Right lobe of liver (tissue), 6 donors: ENCODE measurements at regions not wholly inside any gene's neighbourhood (a gene's known extent, or its start where the extent isn't known, plus 50 kb on each side); places are given as distances from the start of the nearest gene placed in this dataset.

Experiments used
- ATAC-seq, 4 donors: fragments of 200-7000 bp; cut with Tn5 transposase; one replicate each; pipeline ENCODE4 v1.9.1; 2020; ENCODE audit warnings: mild to moderate bottlenecking in 4 of 4, moderate library complexity in 4 of 4
- DNase-seq, 3 donors: peaks; one replicate each; pipeline ENCODE4 v3.0.0-alpha.2; 2020
- H3K27ac ChIP-seq, 3 donors: fragments of 200-600 bp; one replicate each; pipeline ENCODE4 v1.8.0; 2022
- H3K27me3 ChIP-seq, 2 donors: fragments of 200-600 bp; one replicate each; pipeline ENCODE4 v1.8.0; 2022
- H3K36me3 ChIP-seq, 4 donors: fragments of 200-600 bp; sonication (generic) in 1 of 4; one replicate each; pipeline versions ENCODE4 v1.5.1 to v1.8.0; 2017 to 2022; ENCODE audit warnings: control low read depth in 1 of 4
- H3K4me1 ChIP-seq, 4 donors: fragments of 200-600 bp; sonication (generic) in 1 of 4; one replicate each; pipeline versions ENCODE4 v1.5.1 to v1.8.0; 2017 to 2022; ENCODE audit warnings: control low read depth in 1 of 4
- H3K4me3 ChIP-seq, 3 donors: fragments of 200-600 bp; one replicate each; pipeline ENCODE4 v1.8.0; 2022
- H3K9me3 ChIP-seq, 4 donors: fragments of 200-600 bp; sonication (generic) in 1 of 4; one replicate each; pipeline versions ENCODE4 v1.5.1 to v1.8.0; 2017 to 2022; ENCODE audit warnings: control low read depth in 1 of 4
- CTCF ChIP-seq, 4 donors: fragments of 200-600 bp in 3 of 4; fragments of 450-650 bp in 1 of 4; IDR thresholded peaks; one replicate each; pipeline versions ENCODE4 v1.5.1 to v1.8.0; 2016 to 2022; ENCODE audit warnings: antibody characterized with exemption in 4 of 4, mild to moderate bottlenecking in 2 of 4
- POLR2A ChIP-seq: fragments of 450-650 bp; IDR thresholded peaks from one replicate; pipeline ENCODE4 v1.6.1; 2017; ENCODE audit warnings: antibody characterized with exemption, mild to moderate bottlenecking
- WGBS: methylation state at CpG from one replicate; pipeline ENCODE4 v1.1.6; 2018; ENCODE audit warnings: low coverage, low lambda C conversion rate; ENCODE audit not compliant: insufficient coverage; ENCODE audit errors: missing lambda C conversion rate; 5-methylcytosine and 5-hydroxymethylcytosine counted together
- intact Hi-C, 2 donors: fragments of 100-400 bp; cut with DNase I; formaldehyde crosslinking; loops; one replicate each; pipeline versions ENCODE4 v1.11.2 to v1.14.1; 2022
- donor health status: DM: no; HTN: yes; CAD: no.
- donor health status: DM: no; HTN: no; CAD: no.
- donor health status: DM: no; HTN: no; CAD: no.
- donor health status: DM: no; HTN: yes; CAD: no.
- donor health status: DM: no; HTN: yes; CAD: no.

DNA sequence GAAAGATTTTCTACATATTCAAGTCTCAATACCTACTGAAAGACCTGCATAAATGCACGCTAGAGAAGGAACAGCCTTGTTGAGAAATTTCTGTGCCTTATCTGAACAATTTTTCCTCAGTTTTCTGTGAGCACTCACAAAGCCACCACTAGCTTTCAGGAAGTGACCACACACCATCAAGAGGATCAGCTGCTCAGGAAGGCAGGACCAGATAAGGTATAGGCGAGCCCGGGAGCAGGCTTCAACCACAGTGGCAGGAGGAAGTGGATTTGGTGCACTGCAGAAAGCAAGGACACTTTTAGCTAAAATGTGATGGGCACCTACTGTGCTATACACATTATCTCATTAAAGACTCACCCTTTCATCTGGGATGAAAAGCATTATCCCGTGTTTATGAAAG lies 220.8 kb downstream of the RAB38 start:
- intact Hi-C loops: no loop called here
- ATAC-seq: no peak
- no peak for TF ChIP-seq CTCF (IDR thresholded peaks at IDR 0.05)
- TF ChIP-seq POLR2A: no peak

GRCh38 chr11:87942786-87943185 lies 232.5 kb downstream of the RAB38 start:
- no peak for DNase-seq
- H3K27me3 ChIP-seq: no peaks in the 10 kb centered on the region

More for the DNA sequence above, 220.8 kb downstream of the RAB38 start:
- Histone ChIP-seq H3K27ac (no peak overlapping the region), H3K27me3 (no peaks in the 10 kb centered on the region), H3K4me1 (no peaks in the 10 kb centered on the region), H3K9me3 (no peaks in the 10 kb centered on the region), H3K4me3 (no peak overlapping the region), H3K36me3 (no peaks in the 10 kb centered on the region)
- no peak for DNase-seq
- WGBS: 40% methylated on average over 4 of the region's 4 CpGs

GRCh38 chr11:87934182-87934581 lies 241.1 kb downstream of the RAB38 start:
- 40% methylated on average over 2 of the region's 2 CpGs for WGBS
- no peak for DNase-seq

More at GRCh38 chr11:87942786-87943185, 232.5 kb downstream of the RAB38 start:
- Histone ChIP-seq H3K27ac (no peak overlapping the region), H3K9me3 (no peaks in the 10 kb centered on the region), H3K4me1 (no peaks in the 10 kb centered on the region), H3K4me3 (no peak overlapping the region), H3K36me3 (no peaks in the 10 kb centered on the region)
- WGBS: 78% methylated on average over 4 of the region's 4 CpGs
- no peak for TF ChIP-seq CTCF (IDR thresholded peaks at IDR 0.05)
- no peak for TF ChIP-seq POLR2A
- intact Hi-C loops: no loop called here
- no peak for ATAC-seq

GRCh38 chr11:87926250-87926970 lies 248.8 kb downstream of the RAB38 start:
- no peaks in the 10 kb centered on the region for H3K4me1 ChIP-seq
- H3K27me3 ChIP-seq: no peaks in the 10 kb centered on the region
- no peaks in the 10 kb centered on the region for H3K9me3 ChIP-seq
- no peak overlapping the region for H3K27ac ChIP-seq
- DNase-seq (no peak), ATAC-seq (no peak)
- 63% methylated on average over 5 of the region's 5 CpGs for WGBS
- intact Hi-C loops: no loop called here
- no peak overlapping the region for H3K4me3 ChIP-seq
- TF ChIP-seq POLR2A (no peak), CTCF (IDR thresholded peaks at IDR 0.05) (no peak)
- no peaks in the 10 kb centered on the region for H3K36me3 ChIP-seq

More at GRCh38 chr11:87934182-87934581, 241.1 kb downstream of the RAB38 start:
- H3K36me3 ChIP-seq: no peaks in the 10 kb centered on the region
- H3K27me3 ChIP-seq: no peaks in the 10 kb centered on the region
- H3K4me1 ChIP-seq: no peaks in the 10 kb centered on the region
- intact Hi-C loops: no loop called here
- H3K27ac ChIP-seq: no peak overlapping the region
- TF ChIP-seq CTCF (IDR thresholded peaks at IDR 0.05): no peak
- no peaks in the 10 kb centered on the region for H3K9me3 ChIP-seq
- no peak overlapping the region for H3K4me3 ChIP-seq
- ATAC-seq: no peak
